GM10248 (cell line): ENCODE measurements at regions not wholly inside any gene's neighbourhood (a gene's known extent, or its start where the extent isn't known, plus 50 kb on each side); places are given as distances from the start of the nearest gene placed in this dataset.

Experiments used
- CTCF ChIA-PET: fragments of 300-600 bp; sonication (Branson Sonifier 250); formaldehyde crosslinking; extraction: SDS; loops from one replicate; lab custom pipeline; 2021; ENCODE audit warnings: antibody characterized with exemption; lab: Yijun Ruan, JAX
- POLR2A ChIA-PET: fragments of 350-650 bp; sonication (Branson Sonifier 250); formaldehyde crosslinking; extraction: SDS; loops from one replicate; lab custom pipeline; 2020; ENCODE audit warnings: antibody characterized with exemption; lab: Yijun Ruan, JAX
- DNase-seq: peaks from one replicate; pipeline ENCODE4 v3.0.0; 2012; ENCODE audit errors: extremely low spot score
- TF ChIP-seq, protein P1 (sequence below): IDR thresholded peaks from 2 replicates; pipeline ENCODE4 v1.5.1; 2012; ENCODE audit warnings: mild to moderate bottlenecking, low read depth; ENCODE audit errors: extremely low read depth, missing control alignments, control extremely low read depth

DNA sequence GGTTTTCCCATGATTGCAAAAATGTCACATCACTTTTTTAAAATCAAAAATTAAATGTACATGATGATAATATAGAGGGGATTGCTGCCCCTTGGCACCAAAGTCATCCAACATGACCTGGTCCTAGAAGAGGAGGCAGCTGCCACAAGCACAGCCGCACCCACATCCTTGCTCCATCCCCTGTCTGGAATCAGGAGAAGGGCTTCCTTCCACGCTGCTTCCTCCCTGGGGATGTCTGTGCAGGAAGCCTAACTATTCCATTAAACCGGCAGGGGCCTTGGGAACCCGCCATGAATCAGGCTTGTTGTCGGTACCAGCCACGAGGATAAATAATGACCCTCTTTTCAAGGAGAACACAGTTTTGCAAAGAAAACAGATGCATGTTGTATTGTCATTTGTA, 68.7 kb upstream of the AJAP1 start:
- POLR2A ChIA-PET: no interaction called here
- TF ChIP-seq, protein P1, sequence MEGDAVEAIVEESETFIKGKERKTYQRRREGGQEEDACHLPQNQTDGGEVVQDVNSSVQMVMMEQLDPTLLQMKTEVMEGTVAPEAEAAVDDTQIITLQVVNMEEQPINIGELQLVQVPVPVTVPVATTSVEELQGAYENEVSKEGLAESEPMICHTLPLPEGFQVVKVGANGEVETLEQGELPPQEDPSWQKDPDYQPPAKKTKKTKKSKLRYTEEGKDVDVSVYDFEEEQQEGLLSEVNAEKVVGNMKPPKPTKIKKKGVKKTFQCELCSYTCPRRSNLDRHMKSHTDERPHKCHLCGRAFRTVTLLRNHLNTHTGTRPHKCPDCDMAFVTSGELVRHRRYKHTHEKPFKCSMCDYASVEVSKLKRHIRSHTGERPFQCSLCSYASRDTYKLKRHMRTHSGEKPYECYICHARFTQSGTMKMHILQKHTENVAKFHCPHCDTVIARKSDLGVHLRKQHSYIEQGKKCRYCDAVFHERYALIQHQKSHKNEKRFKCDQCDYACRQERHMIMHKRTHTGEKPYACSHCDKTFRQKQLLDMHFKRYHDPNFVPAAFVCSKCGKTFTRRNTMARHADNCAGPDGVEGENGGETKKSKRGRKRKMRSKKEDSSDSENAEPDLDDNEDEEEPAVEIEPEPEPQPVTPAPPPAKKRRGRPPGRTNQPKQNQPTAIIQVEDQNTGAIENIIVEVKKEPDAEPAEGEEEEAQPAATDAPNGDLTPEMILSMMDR: no peak
- no peak for DNase-seq
- CTCF ChIA-PET: interaction anchor here (1.0 to 1.8 kb wide), 2 partner anchors 34 to 227 kb away, joined by 3 read pairs; no protein-coding TSS in a partner anchor

GRCh38 chr1:4586611-4587160, 67.7 kb upstream of the AJAP1 start:
- ChIA-PET POLR2A (no interaction called here), CTCF (no interaction called here)
- TF ChIP-seq, protein P1: no peak
- DNase-seq: no peak

GRCh38 chr1:4587721-4588120, 66.7 kb upstream of the AJAP1 start:
- DNase-seq: no peak
- CTCF ChIA-PET: interaction anchor here (1.0 kb wide), 1 partner anchor 30 kb away, joined by 3 read pairs; no protein-coding TSS in a partner anchor

DNA sequence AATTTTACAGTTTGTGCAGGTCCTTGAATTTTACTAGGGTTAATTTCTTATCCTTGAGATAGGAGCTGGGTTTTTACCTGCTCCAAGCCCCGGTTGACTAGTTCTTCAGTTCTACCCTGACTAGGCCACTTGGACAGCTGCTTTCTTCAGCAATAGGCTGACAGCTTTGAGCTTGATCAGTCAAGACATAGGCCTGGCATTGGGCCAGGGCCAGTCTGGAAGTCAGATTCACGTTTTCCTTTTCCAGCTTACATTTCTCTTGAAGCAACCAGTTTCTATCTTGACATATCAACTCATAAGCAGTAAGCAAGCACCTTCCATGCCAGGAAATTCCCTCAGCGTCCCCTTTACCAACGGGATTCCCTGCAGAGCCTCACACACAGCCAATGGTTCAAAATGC, 63.7 kb upstream of the AJAP1 start:
- ChIA-PET CTCF (no interaction called here), POLR2A (no interaction called here)
- TF ChIP-seq, protein P1: no peak
- DNase-seq: no peak

More at GRCh38 chr1:4587721-4588120, 66.7 kb upstream of the AJAP1 start:
- TF ChIP-seq, protein P1: no peak
- POLR2A ChIA-PET: no interaction called here

- DNase-seq: no peak
- TF ChIP-seq, protein P1: no peak
- POLR2A ChIA-PET: no interaction called here
These were observed 62.5 kb upstream of the AJAP1 start for GRCh38 chr1:4591926-4592325.

DNA sequence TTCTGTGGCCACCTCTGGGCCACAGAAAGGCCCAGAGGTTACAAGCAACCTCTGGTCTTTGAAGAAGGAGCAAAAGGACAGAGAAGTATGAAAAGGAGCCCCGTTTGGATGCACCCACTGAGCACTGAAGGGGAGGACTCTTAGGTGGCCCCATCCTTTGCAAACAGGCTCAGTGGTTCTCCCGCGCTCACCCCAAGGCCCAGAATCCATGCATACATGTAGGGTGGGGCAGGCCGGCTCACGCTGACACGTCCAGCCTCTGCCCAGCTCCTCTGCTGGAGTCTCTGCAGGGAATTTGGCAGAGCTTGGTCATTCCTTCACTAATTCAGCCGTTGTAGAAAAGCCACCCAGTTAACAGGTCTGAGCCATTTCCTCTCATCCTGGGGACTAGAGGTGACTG, 61.3 kb upstream of the AJAP1 start:
- no peak for DNase-seq

More at GRCh38 chr1:4591926-4592325, 62.5 kb upstream of the AJAP1 start:
- CTCF ChIA-PET: no interaction called here

More for the DNA sequence above, 61.3 kb upstream of the AJAP1 start:
- ChIA-PET POLR2A (no interaction called here), CTCF (no interaction called here)
- TF ChIP-seq, protein P1: no peak
